GM19438 (cell line): ENCODE measurements at regions not wholly inside any gene's neighbourhood (a gene's known extent, or its start where the extent isn't known, plus 50 kb on each side); places are given as distances from the start of the nearest gene placed in this dataset.
"Not testable (repeated sequence)": the region's sequence is repeated elsewhere in the genome, so short reads cannot be mapped to it uniquely, and the experiment has no call there.

ENCODE experiments used
- ATAC-seq: cut with Tn5 transposase; IDR thresholded peaks from one replicate; pipeline ENCODE4 v1.9.1; 2021; ENCODE audit warnings: low read depth; ENCODE audit not compliant: unreplicated experiment

- ATAC-seq: no peak
These were observed 192.5 kb downstream of the TECRL start for GRCh38 chr4:64216741-64217140.

GRCh38 chr4:64205376-64205775 lies 203.9 kb downstream of the TECRL start:
- no peak for ATAC-seq

- ATAC-seq: no peak
These were observed 209.2 kb downstream of the TECRL start for GRCh38 chr4:64200001-64200555.

- ATAC-seq: no peak
These were observed 213.7 kb downstream of the TECRL start for GRCh38 chr4:64195582-64195981.

GRCh38 chr4:64192731-64193412 lies 216.4 kb downstream of the TECRL start:
- no peak for ATAC-seq

- ATAC-seq: no peak
These were observed 234.9 kb downstream of the TECRL start for GRCh38 chr4:64174247-64174882.

GRCh38 chr4:64166365-64166764 lies 242.9 kb downstream of the TECRL start:
- ATAC-seq: no peak

- peak; percentile 88 for ATAC-seq
These were observed 250.5 kb downstream of the TECRL start for GRCh38 chr4:64158648-64159326.

GRCh38 chr4:64157397-64157796 lies 251.9 kb downstream of the TECRL start:
- no peak for ATAC-seq

GRCh38 chr4:64156253-64156652 lies 253.0 kb downstream of the TECRL start:
- ATAC-seq: no peak

- ATAC-seq: no peak
These were observed 263.2 kb downstream of the TECRL start for GRCh38 chr4:64146030-64146429.

GRCh38 chr4:64144994-64145393 lies 264.3 kb downstream of the TECRL start:
- no peak for ATAC-seq

GRCh38 chr4:64130907-64131306 lies 278.3 kb downstream of the TECRL start:
- no peak for ATAC-seq

- no peak for ATAC-seq
These were observed 283.9 kb downstream of the TECRL start for GRCh38 chr4:64125354-64125753.

GRCh38 chr4:64121803-64122202 lies 287.4 kb downstream of the TECRL start:
- no peak for ATAC-seq

GRCh38 chr4:64105903-64106302 lies 303.3 kb downstream of the TECRL start:
- ATAC-seq: no peak

- no peak for ATAC-seq
These were observed 313.9 kb downstream of the TECRL start for GRCh38 chr4:64095398-64095797.

GRCh38 chr4:64079316-64079715 lies 329.9 kb downstream of the TECRL start:
- no peak for ATAC-seq

GRCh38 chr4:64068096-64068495 lies 341.2 kb downstream of the TECRL start:
- ATAC-seq: no peak

GRCh38 chr4:64062991-64063390 lies 346.3 kb downstream of the TECRL start:
- ATAC-seq: no peak

GRCh38 chr4:64037033-64037432 lies 372.2 kb downstream of the TECRL start:
- not testable (repeated sequence) for ATAC-seq

- ATAC-seq: no peak
These were observed 386.7 kb downstream of the TECRL start for GRCh38 chr4:64022560-64022959.
